ENCODE measurements at regions not wholly inside any gene's neighbourhood (a gene's known extent, or its start where the extent isn't known, plus 50 kb on each side); places are given as distances from the start of the nearest gene placed in this dataset.

- Histone ChIP-seq H3K27ac (ENCODE audit: extremely low read length, insufficient read depth, low read length) (no peak overlapping the region), H3K4me3 (replicated peaks in 1 of 3; ENCODE audit: insufficient read depth in 1 of 3, low read depth in 2 of 3, low read length in 3 of 3) (no peak overlapping the region), H4K20me1 (ENCODE audit: insufficient read depth, low read length) (no peaks in the 10 kb centered on the region), H3K79me2 (ENCODE audit: insufficient read depth, low read length) (no peaks in the 10 kb centered on the region), H3K9me3 (ENCODE audit: low read length) (no peaks in the 10 kb centered on the region), H3K36me3 (replicated peaks in 1 of 2; ENCODE audit: control insufficient read depth in 1 of 2, insufficient read depth in 2 of 2, low read length in 2 of 2) (no peaks in the 10 kb centered on the region), H3K9ac (ENCODE audit: insufficient read depth, low read depth, low read length) (no peak overlapping the region), H3K27me3 (ENCODE audit: control insufficient read depth in 1 of 2, insufficient read depth in 2 of 2, low read length in 2 of 2) (no peaks in the 10 kb centered on the region), H3K4me2 (ENCODE audit: low read depth, low read length) (no peak overlapping the region), H2AFZ (ENCODE audit: low read length) (no peak overlapping the region), H3K4me1 (ENCODE audit: insufficient read depth, low read length) (no peaks in the 10 kb centered on the region)
- CTCF ChIA-PET (ENCODE audit: low intra/inter-chr PET ratio, low total read pairs): no interaction called here
- no TSS peak for BruUV-seq (replicated peaks)
- TF ChIP-seq POGK (CRISPR knock-in tag; conservative IDR thresholded peaks at IDR 0.05) (no peak), RFX5 (IDR thresholded peaks at IDR 0.05; ENCODE audit: low read depth, low read length) (no peak), ZNF382 (CRISPR knock-in tag; IDR thresholded peaks at IDR 0.05; ENCODE audit: borderline replicate concordance) (no peak), ZNF225 (CRISPR knock-in tag; IDR thresholded peaks at IDR 0.05) (no peak), ZNF713 (CRISPR knock-in tag; IDR thresholded peaks at IDR 0.05) (no peak), GPBP1L1 (CRISPR knock-in tag; IDR thresholded peaks at IDR 0.05) (no peak), AKNA (CRISPR knock-in tag; IDR thresholded peaks at IDR 0.05; ENCODE audit: borderline replicate concordance) (no peak), POLR2AphosphoS2 (IDR thresholded peaks at IDR 0.05; ENCODE audit: low read depth, low read length) (no peak), DBP (CRISPR knock-in tag; IDR thresholded peaks at IDR 0.05; ENCODE audit: not compliant biosample characterization) (no peak), SMYD3 (CRISPR knock-in tag; IDR thresholded peaks at IDR 0.05) (no peak), ZNF580 (CRISPR knock-in tag; IDR thresholded peaks at IDR 0.05; ENCODE audit: borderline replicate concordance, low read depth) (no peak), ELK4 (CRISPR knock-in tag; IDR thresholded peaks at IDR 0.05; ENCODE audit: borderline replicate concordance) (no peak), ZNF501 (CRISPR knock-in tag; IDR thresholded peaks at IDR 0.05) (no peak), JDP2 (CRISPR knock-in tag; IDR thresholded peaks at IDR 0.05; ENCODE audit: borderline replicate concordance) (no peak)
- in situ Hi-C loops (cut with HindIII; ENCODE audit: extremely low pct_ligation_motif_present, low pct_unique_long_range_greater_than_20kb) (no loop called here), intact Hi-C loops (cut with micrococcal nuclease; ENCODE audit: unreplicated experiment) (no loop called here)
- FAIRE-seq: no peak
- WGBS (ENCODE audit: low lambda C conversion rate): 8% methylated on average over 1 of the region's 1 CpG
- DNase-seq (ENCODE audit: low spot score): peak; percentile 1
- no peak for ATAC-seq
- POLR2A ChIA-PET: no interaction called here
These were observed 204.4 kb upstream of the ANO5 start for GRCh38 chr11:21988477-21988876.
